RWPE1 (cell line): ENCODE measurements at regions not wholly inside any gene's neighbourhood (a gene's known extent, or its start where the extent isn't known, plus 50 kb on each side); places are given as distances from the start of the nearest gene placed in this dataset.

ENCODE experiments used
- CTCF ChIA-PET: fragments of 350-600 bp; sonication (Branson Sonifier 250); formaldehyde crosslinking; extraction: SDS; loops from one replicate; lab custom pipeline; 2021; lab: Yijun Ruan, JAX
- POLR2A ChIA-PET: fragments of 400-600 bp; formaldehyde crosslinking; extraction: SDS; loops from one replicate; lab custom pipeline; 2020; ENCODE audit warnings: antibody characterized with exemption; ENCODE audit not compliant: low non-redundant PET; lab: Yijun Ruan, JAX
- DNase-seq: peaks from one replicate; pipeline ENCODE4 v3.0.0; 2012; ENCODE audit warnings: low spot score
- H3K27ac ChIP-seq: fragments of 450-650 bp; 2 replicates; pipeline ENCODE4 v1.5.1; 2017
- CTCF ChIP-seq: fragments of 450-650 bp; conservative IDR thresholded peaks from 2 replicates; pipeline ENCODE4 v1.5.1; 2017; ENCODE audit warnings: low read depth, mild to moderate bottlenecking

- ChIA-PET CTCF (no interaction called here), POLR2A (no interaction called here)
- no peak for DNase-seq
- no peak overlapping the region for H3K27ac ChIP-seq
- TF ChIP-seq CTCF, result no peak
Observed at GRCh38 chr11:28666632-28667031, 558.4 kb downstream of the METTL15 start.

GRCh38 chr11:28659716-28660348 is 551.6 kb downstream of the METTL15 start:
- ChIA-PET CTCF (no interaction called here), POLR2A (no interaction called here)

GRCh38 chr11:28657378-28658030 is 549.3 kb downstream of the METTL15 start:
- CTCF ChIA-PET, result interaction anchor here (1.0 kb wide), 1 partner anchor 27 kb away, joined by 3 read pairs; no protein-coding TSS in a partner anchor
- H3K27ac ChIP-seq, result no peak overlapping the region
- POLR2A ChIA-PET, result no interaction called here
- TF ChIP-seq CTCF, result no peak
- DNase-seq, result peak; percentile 8

More at GRCh38 chr11:28659716-28660348, 551.6 kb downstream of the METTL15 start:
- TF ChIP-seq CTCF, result no peak
- no peak for DNase-seq
- H3K27ac ChIP-seq, result no peak overlapping the region

- CTCF ChIA-PET, result no interaction called here
- H3K27ac ChIP-seq, result no peak overlapping the region
- no peak for DNase-seq
Observed at GRCh38 chr11:28654191-28654590, 546.0 kb downstream of the METTL15 start.

GRCh38 chr11:28649922-28650321 is 541.7 kb downstream of the METTL15 start:
- no peak for TF ChIP-seq CTCF
- no peak overlapping the region for H3K27ac ChIP-seq
- DNase-seq, result no peak
- CTCF ChIA-PET, result interaction anchor here (0.6 kb wide), 1 partner anchor 790 kb away, joined by 3 read pairs; no protein-coding TSS in a partner anchor
- POLR2A ChIA-PET, result no interaction called here

More at GRCh38 chr11:28654191-28654590, 546.0 kb downstream of the METTL15 start:
- POLR2A ChIA-PET, result no interaction called here
- no peak for TF ChIP-seq CTCF

- H3K27ac ChIP-seq, result no peak overlapping the region
- ChIA-PET CTCF (no interaction called here), POLR2A (no interaction called here)
- TF ChIP-seq CTCF, result no peak
- no peak for DNase-seq
Observed at GRCh38 chr11:28636566-28636965, 528.4 kb downstream of the METTL15 start.
